ENCODE measurements at regions not wholly inside any gene's neighbourhood (a gene's known extent, or its start where the extent isn't known, plus 50 kb on each side); places are given as distances from the start of the nearest gene placed in this dataset.

- no peak for DNase-seq
Measured at GRCh38 chr3:59698091-59698490, 648.3 kb upstream of the CFAP20DC start.

DNA sequence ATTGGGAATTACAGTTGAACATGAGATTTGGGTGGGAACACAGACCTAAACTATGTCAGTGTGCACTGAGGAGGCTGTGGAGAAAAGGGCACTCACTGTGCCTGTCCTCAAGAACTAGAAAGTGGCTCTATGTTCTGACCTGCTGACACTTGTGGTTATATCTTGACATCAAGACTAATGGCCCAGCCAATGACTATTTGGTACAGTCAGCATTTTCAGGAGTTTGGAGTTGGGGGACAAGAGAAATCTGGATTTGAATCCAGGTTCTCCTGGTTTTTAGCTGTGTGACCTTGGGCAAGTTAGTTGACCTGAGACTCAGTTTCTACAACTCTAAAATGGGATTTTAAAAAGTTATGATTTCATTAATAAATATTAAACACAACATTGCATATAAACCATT is 647.0 kb upstream of the CFAP20DC start:
- DNase-seq = no peak

- DNase-seq = no peak
Measured at GRCh38 chr3:59695860-59696259, 646.0 kb upstream of the CFAP20DC start.

- DNase-seq = no peak
Measured at GRCh38 chr3:59692117-59692516, 642.3 kb upstream of the CFAP20DC start.

DNA sequence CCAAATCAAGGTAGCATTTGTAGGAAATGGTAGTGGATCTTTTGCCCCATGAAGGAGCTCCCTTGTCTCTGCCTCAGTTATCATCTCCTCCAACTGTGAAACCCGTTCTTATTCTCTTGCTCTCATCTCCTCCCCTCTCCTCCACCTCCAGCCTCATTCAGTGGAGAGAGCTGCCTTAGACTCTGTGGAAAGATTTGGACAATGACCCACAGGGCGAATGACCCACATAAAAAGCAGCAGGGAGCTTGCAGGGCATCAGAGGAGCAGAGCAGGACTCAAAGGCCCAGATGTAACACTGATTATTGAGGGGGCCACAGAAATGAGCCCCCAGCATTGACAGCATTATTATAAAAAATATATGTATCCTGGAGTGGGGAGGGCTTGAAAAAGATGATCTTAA is 641.1 kb upstream of the CFAP20DC start:
- DNase-seq = no peak

DNA sequence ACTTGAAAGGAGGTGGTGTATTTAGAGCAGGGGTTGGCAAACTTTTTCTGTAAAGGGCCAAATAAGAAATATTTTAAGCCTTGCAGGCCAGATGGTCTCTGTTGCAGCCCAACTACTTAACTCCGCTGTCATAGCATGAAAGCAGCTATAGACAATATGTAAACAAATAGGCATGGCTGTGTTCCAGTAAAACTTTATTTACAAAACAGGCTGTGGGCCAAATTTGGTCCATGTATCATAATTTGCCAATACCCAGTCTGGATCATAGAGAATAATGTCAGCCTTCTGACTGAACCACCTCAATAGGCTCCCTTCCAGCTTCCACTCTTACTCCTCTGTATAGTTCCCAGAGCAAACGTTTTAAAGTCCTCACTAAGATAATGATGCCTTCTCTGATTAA is 638.8 kb upstream of the CFAP20DC start:
- DNase-seq = no peak

- DNase-seq = no peak
Measured at GRCh38 chr3:59685432-59685831, 635.6 kb upstream of the CFAP20DC start.

GRCh38 chr3:59684766-59685165 is 634.9 kb upstream of the CFAP20DC start:
- no peak for DNase-seq

GRCh38 chr3:59680919-59681318 is 631.1 kb upstream of the CFAP20DC start:
- DNase-seq = no peak

GRCh38 chr3:59677747-59678702 is 628.2 kb upstream of the CFAP20DC start:
- DNase-seq = no peak

- no peak for DNase-seq
Measured at GRCh38 chr3:59675495-59675894, 625.7 kb upstream of the CFAP20DC start.

DNA sequence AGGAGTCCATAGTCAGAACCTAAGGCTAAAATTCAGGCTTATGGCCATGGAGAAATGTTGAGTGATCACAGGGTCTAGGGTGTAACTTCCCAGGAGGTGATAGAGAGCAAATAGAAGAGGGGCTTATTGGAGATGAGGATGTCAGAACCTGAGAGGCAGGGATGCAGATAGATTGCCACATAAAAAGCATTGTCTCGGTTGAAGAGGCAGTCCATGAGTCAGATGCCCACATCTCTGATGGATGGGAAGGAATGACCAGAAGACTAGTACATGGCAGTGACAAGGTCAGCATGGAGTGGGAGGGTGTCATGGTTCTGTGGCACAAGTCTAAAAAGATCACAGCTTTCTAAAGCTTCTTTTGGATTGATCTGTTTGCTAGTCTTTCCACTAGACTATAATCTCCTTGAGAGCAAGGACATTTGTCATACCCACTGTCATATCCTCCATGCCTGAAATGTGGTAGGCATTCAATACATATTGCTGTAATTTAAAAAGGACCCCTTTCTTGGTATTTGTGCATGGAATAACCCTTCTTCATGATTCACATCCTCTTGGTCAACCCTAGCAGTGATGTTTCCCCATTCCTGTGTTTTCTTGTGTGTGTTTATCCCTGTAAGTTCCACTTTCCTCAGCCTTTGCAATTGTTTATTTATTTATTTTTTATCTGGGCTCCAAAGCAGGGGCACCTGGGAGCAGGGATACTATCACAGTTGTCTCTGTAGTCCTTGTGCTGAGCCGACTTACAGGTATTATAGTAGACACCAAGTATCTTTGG is 613.4 kb upstream of the CFAP20DC start:
- DNase-seq = no peak

- no peak for DNase-seq
Measured at GRCh38 chr3:59660852-59661625, 611.2 kb upstream of the CFAP20DC start.

- DNase-seq = no peak
Measured at GRCh38 chr3:59660376-59660775, 610.6 kb upstream of the CFAP20DC start.

- DNase-seq = no peak
Measured at GRCh38 chr3:59659755-59660154, 609.9 kb upstream of the CFAP20DC start.

DNA sequence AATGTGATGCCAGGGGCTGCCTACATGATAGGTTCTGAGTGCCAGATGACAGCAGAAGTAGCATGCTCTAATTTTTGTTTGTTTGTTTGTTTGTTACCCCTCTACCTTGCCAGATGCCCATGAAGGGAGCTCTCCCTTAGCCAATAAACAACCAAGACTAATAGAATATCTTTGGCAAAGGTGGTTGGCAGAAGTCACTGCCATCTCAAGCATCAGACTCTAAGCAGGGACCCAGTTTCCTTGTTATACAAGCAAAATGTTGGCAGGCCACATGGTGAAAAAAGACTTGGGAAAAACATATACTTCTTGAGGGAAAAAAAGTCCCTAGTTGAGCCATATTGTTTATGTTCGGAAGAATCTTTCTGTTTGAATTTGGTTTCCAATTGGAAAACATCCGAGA is 609.0 kb upstream of the CFAP20DC start:
- no peak for DNase-seq

DNA sequence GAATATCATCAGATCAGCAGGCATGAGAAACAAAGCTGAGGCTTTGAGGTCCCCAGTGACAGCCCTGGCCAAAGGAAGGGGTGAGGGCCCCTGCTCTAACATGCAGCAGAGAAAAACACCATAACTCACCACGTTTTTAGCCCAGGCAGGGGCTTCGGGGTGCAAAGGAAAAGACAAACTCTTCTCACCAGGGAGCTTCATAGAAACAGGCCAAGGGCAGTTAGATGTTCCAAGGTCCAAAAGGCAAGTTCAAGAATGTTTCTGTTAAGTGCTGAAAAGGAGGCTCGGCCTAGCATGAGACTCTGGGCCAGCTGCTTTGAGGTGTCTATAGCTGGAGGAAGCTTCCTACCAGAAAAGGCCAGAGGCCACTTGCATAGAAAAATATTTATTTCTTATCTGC is 608.4 kb upstream of the CFAP20DC start:
- DNase-seq = no peak

DNA sequence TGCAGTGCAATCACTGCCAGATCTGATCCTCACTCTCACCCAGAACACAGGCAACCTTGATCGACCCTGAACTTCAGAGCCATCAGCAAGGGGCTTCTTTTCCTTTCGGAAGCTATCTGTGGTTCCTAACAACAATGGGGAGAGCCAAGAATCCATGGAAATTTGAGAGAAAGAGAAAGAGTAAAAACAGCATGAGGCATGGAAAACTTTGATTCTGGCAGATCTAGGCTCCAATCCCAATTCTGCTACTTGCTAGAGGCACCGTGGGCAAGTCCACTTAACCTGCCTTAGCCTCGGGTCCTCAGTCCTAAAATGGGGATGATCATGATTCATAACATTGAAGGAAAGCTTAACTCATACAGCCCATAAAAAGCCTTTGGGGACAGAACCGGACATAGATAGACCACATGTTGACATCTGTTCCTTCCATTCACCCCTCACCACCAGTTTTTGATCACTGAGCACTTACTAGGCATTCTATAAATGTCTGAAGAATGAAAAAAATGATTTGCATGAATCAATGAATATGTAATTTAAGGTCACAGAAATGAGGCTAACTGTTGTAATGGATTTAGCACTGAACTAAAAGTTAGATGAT is 605.7 kb upstream of the CFAP20DC start:
- DNase-seq = no peak

DNA sequence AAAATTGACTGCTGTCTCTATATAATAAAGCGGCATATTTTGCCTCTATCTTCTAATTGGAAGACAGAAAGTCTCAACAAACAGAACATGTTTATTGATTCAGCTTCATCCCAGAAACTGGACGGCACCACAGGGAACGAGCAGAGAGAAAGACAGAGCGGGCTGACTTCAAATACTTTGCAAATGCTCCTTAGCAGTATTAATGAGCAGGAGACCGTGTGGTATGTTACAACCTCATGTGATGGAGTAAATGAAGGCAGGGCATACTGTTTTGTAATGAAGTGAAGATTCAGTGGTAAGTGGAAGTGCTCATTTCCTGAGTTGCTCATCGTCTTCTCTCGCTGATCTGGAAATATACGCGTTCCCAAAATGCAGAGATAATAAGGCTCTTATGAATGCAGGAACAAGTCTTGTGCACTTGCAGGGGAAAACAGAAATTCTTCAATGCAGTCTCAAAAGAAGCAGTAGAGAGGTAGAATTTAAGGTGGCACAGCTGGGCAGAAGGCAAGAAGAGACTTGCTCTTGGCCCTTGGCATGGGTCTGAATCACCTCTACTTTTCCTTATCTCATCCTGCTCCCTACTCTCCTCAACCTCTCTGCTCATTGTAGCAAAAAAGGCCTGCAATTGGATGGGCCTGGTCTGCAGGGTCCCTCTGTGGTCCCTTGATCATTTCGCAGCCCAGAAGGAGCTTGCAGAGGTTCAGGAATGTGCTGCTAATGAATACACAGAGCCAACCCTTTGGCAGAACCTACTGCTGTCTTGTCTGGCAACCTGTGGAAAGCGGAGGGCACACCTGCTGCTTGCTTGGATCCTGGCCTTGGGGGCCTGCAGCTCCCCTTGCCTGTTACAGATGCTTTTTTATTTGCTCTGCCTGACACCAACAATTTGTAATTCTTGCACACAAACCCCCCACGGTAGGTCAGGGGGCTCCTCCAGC is 604.9 kb upstream of the CFAP20DC start:
- no peak for DNase-seq

DNA sequence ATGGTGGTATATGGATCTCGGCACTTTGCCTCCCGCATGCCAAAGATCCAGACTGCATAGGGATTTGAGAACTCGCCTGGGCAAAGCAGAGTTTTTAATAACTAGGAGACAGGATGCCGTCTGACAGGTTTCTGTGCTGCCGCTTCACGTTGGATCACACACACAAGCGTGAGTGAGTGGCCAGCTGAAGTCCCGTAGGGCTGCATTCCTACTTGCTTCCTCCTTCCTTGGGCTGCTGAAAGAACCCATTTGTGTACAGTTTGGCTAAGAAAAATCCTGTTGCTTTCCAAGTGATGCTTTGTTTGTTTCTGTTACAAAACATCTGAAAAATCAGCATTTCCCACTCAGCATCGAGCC is 604.3 kb upstream of the CFAP20DC start:
- no peak for DNase-seq

GRCh38 chr3:59653405-59654122 is 603.7 kb upstream of the CFAP20DC start:
- DNase-seq = no peak

Data from stimulated activated CD4-positive, alpha-beta T cell treated with anti-CD3 and anti-CD28 coated beads, Interleukin-15, amount 100 ng/mL, for 24 hours (primary cell).